ENCODE measurements at regions not wholly inside any gene's neighbourhood (a gene's known extent, or its start where the extent isn't known, plus 50 kb on each side); places are given as distances from the start of the nearest gene placed in this dataset.

- peak; percentile 70 for DNase-seq (ENCODE audit: low spot score)
Measured at GRCh38 chr10:131850383-131850870, 50.4 kb upstream of the PPP2R2D start.

All from left forelimb (tissue), 1 donor.